ENCODE measurements at regions not wholly inside any gene's neighbourhood (a gene's known extent, or its start where the extent isn't known, plus 50 kb on each side); places are given as distances from the start of the nearest gene placed in this dataset.
"Not testable (repeated sequence)": the region's sequence is repeated elsewhere in the genome, so short reads cannot be mapped to it uniquely, and the experiment has no call there.

GRCh38 chr4:103422467-103423219 lies 224.5 kb upstream of the CENPE start:
- FAIRE-seq (no peak), DNase-seq (ENCODE audit: low spot score) (no peak)

- FAIRE-seq: no peak
- no peak for DNase-seq (ENCODE audit: low spot score)
Measured at GRCh38 chr4:103415801-103416200, 217.7 kb upstream of the CENPE start.

- FAIRE-seq; DNase-seq (ENCODE audit: low spot score): not testable (repeated sequence)
Measured at GRCh38 chr4:103412646-103413045, 214.5 kb upstream of the CENPE start.

GRCh38 chr4:103410386-103410785 lies 212.2 kb upstream of the CENPE start:
- FAIRE-seq: no peak
- no peak for DNase-seq (ENCODE audit: low spot score)

GRCh38 chr4:103405415-103405814 lies 207.3 kb upstream of the CENPE start:
- no peak for FAIRE-seq
- DNase-seq (ENCODE audit: low spot score): no peak

DNA sequence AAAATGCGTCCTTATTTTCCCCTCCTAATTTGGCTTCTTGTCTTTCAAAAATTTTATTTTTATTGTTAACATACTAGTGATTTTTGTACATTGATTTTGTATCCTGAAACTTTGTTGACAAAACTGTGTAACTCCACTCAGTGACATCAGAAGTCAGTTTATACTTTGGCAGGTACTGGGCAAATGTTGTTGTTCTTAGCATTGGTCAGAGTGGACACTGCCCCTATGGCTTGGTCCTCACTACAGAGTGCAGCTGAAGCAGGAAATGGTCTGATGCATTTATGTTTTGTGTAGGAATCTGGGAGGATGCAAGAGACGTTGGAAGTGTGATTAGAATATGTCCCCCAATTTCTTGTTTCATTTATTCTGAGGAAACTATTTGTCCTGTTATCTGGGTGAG lies 205.5 kb upstream of the CENPE start:
- no peak for DNase-seq (ENCODE audit: low spot score)
- no peak for FAIRE-seq

- no peak for DNase-seq (ENCODE audit: low spot score)
Measured at GRCh38 chr4:103402198-103402597, 204.1 kb upstream of the CENPE start.

GRCh38 chr4:103400405-103400804 lies 202.3 kb upstream of the CENPE start:
- no peak for FAIRE-seq

More at GRCh38 chr4:103402198-103402597, 204.1 kb upstream of the CENPE start:
- no peak for FAIRE-seq

GRCh38 chr4:103397541-103397940 lies 199.4 kb upstream of the CENPE start:
- no peak for FAIRE-seq
- DNase-seq (ENCODE audit: low spot score): no peak

More at GRCh38 chr4:103400405-103400804, 202.3 kb upstream of the CENPE start:
- peak; percentile 24 for DNase-seq (ENCODE audit: low spot score)

GRCh38 chr4:103387508-103388011 lies 189.4 kb upstream of the CENPE start:
- DNase-seq (ENCODE audit: low spot score); FAIRE-seq: not testable (repeated sequence)

DNA sequence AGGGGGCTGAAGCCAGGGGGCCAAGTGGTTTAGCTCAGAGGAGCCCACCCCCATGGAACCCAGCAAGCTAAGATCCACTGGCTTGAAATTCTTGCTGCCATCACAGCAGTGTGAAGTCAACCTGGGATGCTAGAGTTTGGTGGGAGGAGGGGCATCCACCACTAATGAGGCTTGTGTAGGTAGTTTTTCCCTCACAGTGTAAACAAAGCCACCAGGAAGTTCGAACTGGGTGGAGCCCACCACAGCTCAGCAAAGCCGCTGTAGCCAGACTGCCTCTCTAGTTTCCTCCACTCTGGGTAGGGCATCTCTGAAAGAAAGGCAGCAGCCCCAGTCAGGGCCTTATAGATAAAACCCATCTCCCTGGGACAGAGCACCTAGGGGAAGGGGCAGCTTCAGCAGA lies 187.4 kb upstream of the CENPE start:
- not testable (repeated sequence) for DNase-seq (ENCODE audit: low spot score); FAIRE-seq

- DNase-seq (ENCODE audit: low spot score): peak; percentile 8
Measured at GRCh38 chr4:103375278-103375677, 177.1 kb upstream of the CENPE start.

DNA sequence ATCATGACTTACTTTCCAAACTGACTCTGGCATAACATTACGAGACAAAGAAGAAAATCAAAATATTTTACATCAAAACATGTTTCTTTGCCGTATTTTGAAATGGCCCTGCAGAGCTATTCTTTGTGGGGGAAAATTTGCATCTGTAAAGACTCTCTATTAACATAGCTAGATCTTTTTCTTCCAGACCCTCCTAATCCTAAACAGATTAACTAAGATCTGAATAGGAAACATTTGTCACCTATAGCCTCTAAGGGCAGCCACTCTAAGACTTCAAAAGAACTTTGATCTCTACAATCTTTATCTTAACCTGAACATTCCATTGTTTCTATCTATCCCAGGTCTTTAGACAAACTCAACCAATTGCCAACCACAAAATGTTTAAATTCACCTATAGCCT lies 176.6 kb upstream of the CENPE start:
- DNase-seq (ENCODE audit: low spot score) (no peak), FAIRE-seq (no peak)

More at GRCh38 chr4:103375278-103375677, 177.1 kb upstream of the CENPE start:
- FAIRE-seq: no peak

GRCh38 chr4:103374306-103374705 lies 176.2 kb upstream of the CENPE start:
- no peak for DNase-seq (ENCODE audit: low spot score)
- no peak for FAIRE-seq

DNA sequence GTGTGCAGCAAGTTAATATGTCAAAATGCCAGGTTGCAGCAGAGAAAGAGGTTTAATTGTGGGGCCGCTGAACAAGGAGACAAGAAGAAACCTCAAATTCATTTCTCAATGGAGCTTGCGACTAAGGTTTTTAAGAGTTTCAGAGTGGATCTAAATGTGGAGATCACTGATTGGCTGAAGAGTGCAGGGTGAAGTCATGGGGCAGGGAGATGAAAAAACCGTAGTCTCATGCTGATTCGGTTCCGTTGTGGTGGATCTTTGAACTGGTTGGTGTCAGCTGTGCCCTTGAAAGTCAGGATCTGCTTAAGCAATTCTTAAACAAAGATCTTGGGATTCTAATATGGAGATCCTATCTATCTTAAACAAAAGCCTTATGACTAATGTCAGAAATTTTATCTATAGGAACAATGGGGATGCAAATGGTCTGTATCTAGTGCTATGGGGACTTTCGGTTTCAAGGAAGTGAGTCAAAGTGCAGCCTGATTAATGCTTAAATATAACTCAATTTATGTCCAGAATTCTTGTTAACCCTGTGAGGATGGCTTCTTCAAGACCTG lies 173.9 kb upstream of the CENPE start:
- DNase-seq (ENCODE audit: low spot score) (no peak), FAIRE-seq (no peak)

GRCh38 chr4:103370336-103370735 lies 172.2 kb upstream of the CENPE start:
- FAIRE-seq: no peak
- DNase-seq (ENCODE audit: low spot score): no peak

GRCh38 chr4:103365285-103365684 lies 167.1 kb upstream of the CENPE start:
- FAIRE-seq: no peak
- DNase-seq (ENCODE audit: low spot score): no peak

- DNase-seq (ENCODE audit: low spot score) (no peak), FAIRE-seq (no peak)
Measured at GRCh38 chr4:103364083-103364482, 165.9 kb upstream of the CENPE start.

DNA sequence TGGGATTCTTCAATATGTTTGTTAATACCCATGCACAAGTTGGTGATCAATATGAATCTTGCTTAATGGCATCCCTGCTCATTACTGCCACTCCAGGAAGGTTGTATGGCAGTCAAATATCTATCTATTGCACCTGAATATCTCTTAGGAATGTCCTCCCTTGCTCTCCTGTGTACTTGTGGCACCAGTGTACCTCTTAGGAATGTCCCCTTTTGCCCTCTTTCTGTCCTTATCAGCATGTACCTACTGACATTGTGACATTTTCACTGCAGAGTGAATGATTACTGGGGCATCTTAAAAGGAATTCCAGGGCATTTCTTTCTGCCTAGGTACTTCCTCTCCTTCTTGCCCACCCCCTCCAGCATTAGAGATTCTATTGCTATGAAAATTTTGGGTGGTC lies 163.8 kb upstream of the CENPE start:
- FAIRE-seq (no peak), DNase-seq (ENCODE audit: low spot score) (no peak)

GRCh38 chr4:103359900-103360299 lies 161.8 kb upstream of the CENPE start:
- FAIRE-seq: no peak

GRCh38 chr4:103354006-103354405 lies 155.9 kb upstream of the CENPE start:
- DNase-seq (ENCODE audit: low spot score) (no peak), FAIRE-seq (no peak)

More at GRCh38 chr4:103359900-103360299, 161.8 kb upstream of the CENPE start:
- DNase-seq (ENCODE audit: low spot score): no peak

GRCh38 chr4:103329642-103330041 lies 131.5 kb upstream of the CENPE start:
- no peak for DNase-seq (ENCODE audit: low spot score)
- FAIRE-seq: no peak

- DNase-seq (ENCODE audit: low spot score): no peak
- no peak for FAIRE-seq
Measured at GRCh38 chr4:103324811-103325210, 126.7 kb upstream of the CENPE start.
